Keratinocyte (primary cell): ENCODE measurements at regions not wholly inside any gene's neighbourhood (a gene's known extent, or its start where the extent isn't known, plus 50 kb on each side); places are given as distances from the start of the nearest gene placed in this dataset.

Experiments used
- CTCF ChIP-seq, 3 experiments: IDR thresholded peaks in 1 of 3; conservative IDR thresholded peaks in 1 of 3; optimal IDR thresholded peaks in 1 of 3; 2 replicates in 2 of 3; 3 replicates in 1 of 3; pipeline versions ENCODE3 to v1.5.1; 2011; ENCODE audit warnings: low read length in 3 of 3, mild to moderate bottlenecking in 3 of 3, moderate library complexity in 2 of 3, control low read depth in 1 of 3, inconsistent platforms in 1 of 3; ENCODE audit not compliant: insufficient read depth in 2 of 3; ENCODE audit errors: extremely low read depth in 1 of 3
- EZH2 ChIP-seq: IDR thresholded peaks from one replicate; pipeline ENCODE4 v1.6.1; 2012; ENCODE audit warnings: inconsistent platforms, mild to moderate bottlenecking, low read length, moderate library complexity

DNA sequence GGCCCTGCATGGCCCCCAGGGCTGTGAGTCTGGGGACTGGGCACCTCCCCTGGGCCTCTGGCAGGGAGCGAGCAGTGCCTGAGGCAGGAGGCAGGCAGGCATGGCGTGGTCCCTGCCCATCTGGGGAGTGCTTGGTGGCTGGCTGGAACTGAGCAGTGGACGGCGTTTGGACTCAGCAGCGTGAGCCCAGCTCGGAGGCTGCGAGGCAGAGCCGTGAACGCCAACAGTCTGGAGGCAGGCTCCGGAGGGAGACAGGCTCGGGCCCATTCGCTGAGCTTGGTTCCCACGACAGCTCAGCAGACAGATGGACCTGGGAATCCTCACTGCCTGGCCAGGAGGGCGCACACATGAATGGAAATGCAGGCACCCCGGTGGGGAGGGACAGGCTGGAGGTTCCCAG, 160.7 kb upstream of the POU3F1 start:
- TF ChIP-seq EZH2, result no peak
- no peak for TF ChIP-seq CTCF (optimal IDR thresholded peaks at IDR 0.05 in 1 of 3, IDR thresholded peaks at IDR 0.05 in 1 of 3, conservative IDR thresholded peaks at IDR 0.05 in 1 of 3; ENCODE audit: extremely low read depth in 1 of 3, insufficient read depth in 2 of 3, low read length in 3 of 3)
